ENCODE measurements at regions not wholly inside any gene's neighbourhood (a gene's known extent, or its start where the extent isn't known, plus 50 kb on each side); places are given as distances from the start of the nearest gene placed in this dataset.

DNA sequence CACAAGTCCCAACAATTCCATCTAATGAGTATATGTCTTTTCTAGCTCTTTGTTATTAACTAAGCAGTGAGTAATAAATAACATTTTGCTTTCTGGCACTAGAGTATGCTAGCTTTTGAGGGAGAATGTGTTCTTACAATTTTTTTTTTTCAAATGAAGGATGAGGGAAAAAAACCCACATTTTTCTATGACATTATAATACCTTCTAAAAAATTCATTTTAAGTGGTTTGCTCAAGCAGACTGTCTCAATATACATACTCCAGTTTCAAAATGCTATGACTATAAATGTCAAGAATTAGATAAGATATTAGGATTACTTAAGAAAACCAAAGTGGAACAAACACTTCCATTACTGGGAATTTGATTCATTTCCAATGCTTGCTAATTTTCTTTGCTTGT is 394.6 kb downstream of the C12orf75 start:
- no peak for TF ChIP-seq POLR2A (IDR thresholded peaks at IDR 0.05; ENCODE audit: low read length)
- no peak for TF ChIP-seq GATA1 (IDR thresholded peaks at IDR 0.05; ENCODE audit: low read depth, low read length)

Measured in erythroblast (primary cell).